GM12878 (cell line): ENCODE measurements at regions not wholly inside any gene's neighbourhood (a gene's known extent, or its start where the extent isn't known, plus 50 kb on each side); places are given as distances from the start of the nearest gene placed in this dataset.

Experiments
- ATAC-seq: fragments of 200-7000 bp; cut with Tn5 transposase; 3 replicates; pipeline ENCODE4 v1.9.1; 2020; ENCODE audit warnings: mild to moderate bottlenecking, moderate library complexity
- BruUV-seq: library from RNA; stranded (reverse); fragments of 400-500 nt; replicated peaks from 2 replicates; lab custom pipeline; 2021; lab: Mats Ljungman, UMichigan
- CTCF ChIA-PET: fragments of 300-600 bp; sonication (Branson Sonifier 250); formaldehyde crosslinking; extraction: SDS; loops from one replicate; lab custom pipeline; 2021; ENCODE audit warnings: inconsistent platforms; lab: Yijun Ruan, JAX
- POLR2A ChIA-PET: fragments of 350-600 bp; formaldehyde crosslinking; extraction: SDS; loops from one replicate; lab custom pipeline; 2021; ENCODE audit warnings: inconsistent platforms; lab: Charles Lee
- RAD21 ChIA-PET: fragments of 300-600 bp; sonication (Branson Sonifier 250); formaldehyde crosslinking; loops from one replicate; lab custom pipeline; 2023; ENCODE audit warnings: antibody characterized with exemption; ENCODE audit not compliant: unreplicated experiment; lab: Charles Lee
- SMC1A ChIA-PET: fragments of 300-600 bp; sonication (Branson Sonifier 250); formaldehyde crosslinking; loops from one replicate; lab custom pipeline; 2023; ENCODE audit not compliant: unreplicated experiment, uncharacterized antibody; lab: Charles Lee
- DNase-seq: peaks from one replicate; pipeline ENCODE4 v3.0.0-alpha.2; 2011; ENCODE audit warnings: low read depth, low spot score
- FAIRE-seq: peaks from 3 replicates; lab custom pipeline; 2011; peaks lifted over from hg19 to GRCh38; lab: Jason Lieb, UNC
- H2AFZ ChIP-seq: 2 replicates; pipeline ENCODE4 v1.6.0; 2011; ENCODE audit warnings: low read depth, low read length, control low read depth; ENCODE audit not compliant: control insufficient read depth
- H3K27ac ChIP-seq: 2 replicates; pipeline ENCODE4 v1.5.1; 2011; ENCODE audit warnings: control low read depth; ENCODE audit not compliant: control insufficient read depth, insufficient read depth
- H3K27me3 ChIP-seq, 2 experiments: replicated peaks in 1 of 2; 2 replicates each; pipeline versions ENCODE4 v1.6.0 to v1.6.1; 2011; ENCODE audit warnings: low read length in 1 of 2; ENCODE audit not compliant: control insufficient read depth in 2 of 2, insufficient read depth in 2 of 2
- H3K36me3 ChIP-seq, 2 experiments: 2 replicates each; pipeline ENCODE4 v1.5.1; 2011; ENCODE audit warnings: low read length in 1 of 2; ENCODE audit not compliant: control insufficient read depth in 2 of 2, insufficient read depth in 2 of 2
- H3K4me1 ChIP-seq: 2 replicates; pipeline ENCODE4 v1.6.1; 2011; ENCODE audit warnings: mild to moderate bottlenecking, low read length, moderate library complexity, mixed read lengths; ENCODE audit not compliant: control insufficient read depth, insufficient read depth
- H3K4me2 ChIP-seq: 2 replicates; pipeline ENCODE4 v1.6.0; 2011; ENCODE audit warnings: control low read depth; ENCODE audit not compliant: control insufficient read depth, insufficient read depth
- H3K4me3 ChIP-seq: fragments of 200-600 bp; sonication (generic); 2 replicates; pipeline ENCODE4 v1.5.1; 2016
- H3K79me2 ChIP-seq: 2 replicates; pipeline ENCODE4 v1.6.0; 2011; ENCODE audit warnings: low read length; ENCODE audit not compliant: control insufficient read depth, insufficient read depth
- H3K9ac ChIP-seq: 2 replicates; pipeline ENCODE4 v1.8.0; 2011; ENCODE audit warnings: low read length, control low read depth, mixed read lengths; ENCODE audit not compliant: control insufficient read depth, insufficient read depth
- H3K9me3 ChIP-seq: replicated peaks from 3 replicates; pipeline ENCODE4 v1.5.1; 2011; ENCODE audit warnings: mild to moderate bottlenecking, low read length; ENCODE audit not compliant: control insufficient read depth, insufficient read depth
- H4K20me1 ChIP-seq: 2 replicates; pipeline ENCODE4 v1.6.0; 2011; ENCODE audit not compliant: control insufficient read depth, insufficient read depth
- ASH2L ChIP-seq: fragments of 300-600, 200-600 bp; sonication (generic); IDR thresholded peaks from 2 replicates; pipeline ENCODE4 v1.6.1; 2017; ENCODE audit warnings: low read depth, mild to moderate bottlenecking, borderline replicate concordance
- CBFB ChIP-seq: IDR thresholded peaks from 2 replicates; pipeline ENCODE4 v1.6.1; 2016; ENCODE audit warnings: antibody characterized with exemption, low read depth
- EED ChIP-seq: sonication (generic); IDR thresholded peaks from 2 replicates; pipeline ENCODE4 v1.6.1; 2016; ENCODE audit warnings: antibody characterized with exemption, low read depth
- EGR1 ChIP-seq, 2 experiments: IDR thresholded peaks; 1 replicate in 1 of 2; 2 replicates in 1 of 2; pipeline ENCODE4 v1.6.1; 2011 to 2012; ENCODE audit warnings: low read depth in 2 of 2, low read length in 2 of 2, borderline replicate concordance in 1 of 2, mild to moderate bottlenecking in 1 of 2, moderate library complexity in 1 of 2
- ESRRA ChIP-seq: IDR thresholded peaks from 2 replicates; pipeline ENCODE4 v1.6.1; 2012; ENCODE audit warnings: mild to moderate bottlenecking, low read length, improper control_type of control experiment
- GABPA ChIP-seq: IDR thresholded peaks from 2 replicates; pipeline ENCODE4 v1.6.1; 2014; ENCODE audit warnings: antibody characterized with exemption, low read depth, mild to moderate bottlenecking, inconsistent platforms
- HDAC2 ChIP-seq: fragments of 200-600 bp; sonication (generic); IDR thresholded peaks from 2 replicates; pipeline ENCODE4 v1.6.1; 2017
- IRF4 ChIP-seq: IDR thresholded peaks from 2 replicates; pipeline ENCODE4 v1.6.1; 2011; ENCODE audit warnings: low read depth, low read length
- KAT2A ChIP-seq: conservative IDR thresholded peaks from 2 replicates; pipeline ENCODE4 v1.6.1; 2011; ENCODE audit warnings: low read depth, low read length; ENCODE audit not compliant: control insufficient read depth
- MEF2B ChIP-seq: fragments of 450-650 bp; IDR thresholded peaks from 2 replicates; pipeline ENCODE4 v1.6.1; 2018; ENCODE audit warnings: mild to moderate bottlenecking, moderate library complexity; ENCODE audit not compliant: partially characterized antibody, poor library complexity, severe bottlenecking
- MYC ChIP-seq: IDR thresholded peaks from 2 replicates; pipeline ENCODE4 v1.6.1; 2011; ENCODE audit warnings: mild to moderate bottlenecking, low read length, moderate library complexity, inconsistent platforms; ENCODE audit not compliant: insufficient read depth, insufficient replicate concordance, insufficient read length, severe bottlenecking
- PAX5 ChIP-seq: IDR thresholded peaks from 2 replicates; pipeline ENCODE4 v1.6.1; 2011; ENCODE audit warnings: low read depth, low read length, borderline replicate concordance
- STAT1 ChIP-seq: fragments of 450-650 bp; conservative IDR thresholded peaks from 2 replicates; pipeline ENCODE4 v1.6.1; 2014; ENCODE audit warnings: antibody characterized with exemption, mild to moderate bottlenecking
- SUPT20H ChIP-seq: IDR thresholded peaks from 2 replicates; pipeline ENCODE4 v1.6.1; 2011; ENCODE audit warnings: low read depth, mild to moderate bottlenecking, low read length, moderate library complexity, borderline replicate concordance; ENCODE audit not compliant: control insufficient read depth
- WRNIP1 ChIP-seq: IDR thresholded peaks from 2 replicates; pipeline ENCODE4 v1.6.1; 2011; ENCODE audit warnings: low read depth, low read length, improper control_type of control experiment, borderline replicate concordance
- ZNF274 ChIP-seq: IDR thresholded peaks from one replicate; pipeline ENCODE4 v1.8.0; 2011; ENCODE audit not compliant: insufficient read length, insufficient read depth
- WGBS: methylation state at CpG from one replicate; pipeline ENCODE4 v1.1.6; 2016; ENCODE audit warnings: low lambda C conversion rate; ENCODE audit not compliant: insufficient replicate concordance, insufficient coverage; ENCODE audit errors: missing lambda C conversion rate; 5-methylcytosine and 5-hydroxymethylcytosine counted together
- in situ Hi-C: fragments of 300-500 bp; cut with MboI; formaldehyde crosslinking; loops from 9 replicates; pipeline ENCODE4 v1.14.3; 2018; ENCODE audit warnings: mixed read lengths
- intact Hi-C: fragments of 100-400 bp; cut with micrococcal nuclease; formaldehyde crosslinking; loops from one replicate; pipeline ENCODE4 v1.14.2; 2022; ENCODE audit not compliant: unreplicated experiment
- TF ChIP-seq, protein P1 (sequence below): fragments of 450-650 bp; IDR thresholded peaks from 2 replicates; pipeline ENCODE4 v1.6.1; 2017; ENCODE audit warnings: antibody characterized with exemption, mild to moderate bottlenecking, moderate library complexity
- TF ChIP-seq, protein P2 (sequence below): IDR thresholded peaks from 2 replicates; pipeline ENCODE4 v1.6.1; 2012; ENCODE audit warnings: low read depth, low read length, improper control_type of control experiment
- TF ChIP-seq, protein P3 (sequence below): IDR thresholded peaks from 2 replicates; pipeline ENCODE4 v1.6.1; 2012; ENCODE audit warnings: low read length, inconsistent platforms

DNA sequence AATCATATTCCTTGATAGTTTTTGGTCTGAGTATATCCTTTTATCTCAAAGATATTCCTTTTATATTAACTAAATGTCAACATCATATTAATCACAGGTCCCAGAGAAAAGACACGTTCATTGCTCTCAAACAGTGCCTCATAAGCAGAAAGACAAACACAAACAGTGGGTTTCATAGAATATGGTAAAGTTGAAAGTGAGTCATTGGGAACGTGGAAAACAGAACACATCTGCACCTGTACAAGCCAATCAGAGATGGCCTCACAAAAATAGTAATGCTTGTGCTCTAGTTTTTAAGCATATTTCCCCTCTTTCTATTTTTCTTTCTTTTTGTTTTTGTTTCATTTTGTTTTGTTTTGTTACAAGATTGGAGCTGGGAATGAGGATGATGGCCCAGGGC, 328.4 kb upstream of the MAP2 start:
- in situ Hi-C loops, result no loop called here
- no peak for ATAC-seq

DNA sequence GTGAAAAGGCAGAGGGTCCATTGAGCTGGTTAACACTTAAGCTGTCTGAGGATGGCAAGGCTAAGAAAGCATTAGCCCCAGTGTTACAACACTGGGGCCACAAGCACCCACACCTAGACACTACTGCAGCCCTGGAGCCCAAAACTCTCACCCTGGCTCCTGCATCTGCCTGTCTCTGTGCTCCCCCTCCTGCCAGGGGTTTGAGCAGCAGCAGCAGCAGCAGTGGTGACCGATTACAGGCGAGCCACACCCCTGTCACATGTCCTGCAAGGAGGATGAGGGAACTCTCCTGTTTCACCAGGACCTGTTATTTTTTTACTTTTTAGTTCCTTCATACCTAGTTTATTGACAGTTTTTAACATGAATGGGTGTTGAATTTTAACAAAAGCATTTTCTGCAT, 326.7 kb upstream of the MAP2 start:
- RAD21 ChIA-PET, result no interaction called here
- H3K79me2 ChIP-seq, result no peaks in the 10 kb centered on the region
- H3K27ac ChIP-seq, result no peak overlapping the region
- intact Hi-C loops (loop anchor here (10.0 kb wide), 1 partner anchor 632 kb away; no protein-coding TSS in a partner anchor), in situ Hi-C loops (no loop called here)
- no peaks in the 10 kb centered on the region for H3K36me3 ChIP-seq
- no peaks in the 10 kb centered on the region for H4K20me1 ChIP-seq
- H3K4me3 ChIP-seq, result no peak overlapping the region
- SMC1A ChIA-PET, result no interaction called here
- no peak for ATAC-seq
- no peaks in the 10 kb centered on the region for H3K9me3 ChIP-seq
- WGBS, result 12% methylated on average over 2 of the region's 2 CpGs
- no peak overlapping the region for H3K9ac ChIP-seq
- H2AFZ ChIP-seq, result no peak overlapping the region
- no peak overlapping the region for H3K4me2 ChIP-seq
- CTCF ChIA-PET, result no interaction called here
- no TSS peak for BruUV-seq
- FAIRE-seq, result no peak
- H3K27me3 ChIP-seq, result no peaks in the 10 kb centered on the region
- DNase-seq, result no peak
- H3K4me1 ChIP-seq, result no peaks in the 10 kb centered on the region
- POLR2A ChIA-PET, result no interaction called here
- TF ChIP-seq WRNIP1 (no peak), CBFB (no peak), EGR1 (IDR thresholded peaks at IDR 0.05; ENCODE audit: borderline replicate concordance in 1 of 2, low read depth in 2 of 2, low read length in 2 of 2) (no peak), KAT2A (no peak), ESRRA (no peak), IRF4 (no peak), EED (no peak), STAT1 (no peak)
- TF ChIP-seq, protein P1, sequence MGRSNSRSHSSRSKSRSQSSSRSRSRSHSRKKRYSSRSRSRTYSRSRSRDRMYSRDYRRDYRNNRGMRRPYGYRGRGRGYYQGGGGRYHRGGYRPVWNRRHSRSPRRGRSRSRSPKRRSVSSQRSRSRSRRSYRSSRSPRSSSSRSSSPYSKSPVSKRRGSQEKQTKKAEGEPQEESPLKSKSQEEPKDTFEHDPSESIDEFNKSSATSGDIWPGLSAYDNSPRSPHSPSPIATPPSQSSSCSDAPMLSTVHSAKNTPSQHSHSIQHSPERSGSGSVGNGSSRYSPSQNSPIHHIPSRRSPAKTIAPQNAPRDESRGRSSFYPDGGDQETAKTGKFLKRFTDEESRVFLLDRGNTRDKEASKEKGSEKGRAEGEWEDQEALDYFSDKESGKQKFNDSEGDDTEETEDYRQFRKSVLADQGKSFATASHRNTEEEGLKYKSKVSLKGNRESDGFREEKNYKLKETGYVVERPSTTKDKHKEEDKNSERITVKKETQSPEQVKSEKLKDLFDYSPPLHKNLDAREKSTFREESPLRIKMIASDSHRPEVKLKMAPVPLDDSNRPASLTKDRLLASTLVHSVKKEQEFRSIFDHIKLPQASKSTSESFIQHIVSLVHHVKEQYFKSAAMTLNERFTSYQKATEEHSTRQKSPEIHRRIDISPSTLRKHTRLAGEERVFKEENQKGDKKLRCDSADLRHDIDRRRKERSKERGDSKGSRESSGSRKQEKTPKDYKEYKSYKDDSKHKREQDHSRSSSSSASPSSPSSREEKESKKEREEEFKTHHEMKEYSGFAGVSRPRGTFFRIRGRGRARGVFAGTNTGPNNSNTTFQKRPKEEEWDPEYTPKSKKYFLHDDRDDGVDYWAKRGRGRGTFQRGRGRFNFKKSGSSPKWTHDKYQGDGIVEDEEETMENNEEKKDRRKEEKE, result no peak
- TF ChIP-seq, protein P2, sequence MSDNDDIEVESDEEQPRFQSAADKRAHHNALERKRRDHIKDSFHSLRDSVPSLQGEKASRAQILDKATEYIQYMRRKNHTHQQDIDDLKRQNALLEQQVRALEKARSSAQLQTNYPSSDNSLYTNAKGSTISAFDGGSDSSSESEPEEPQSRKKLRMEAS, result no peak

More for the DNA sequence above, 328.4 kb upstream of the MAP2 start:
- no peaks in the 10 kb centered on the region for H3K27me3 ChIP-seq
- CTCF ChIA-PET, result interaction anchor here (0.7 kb wide), 1 partner anchor 491 kb away, joined by 3 read pairs; no protein-coding TSS in a partner anchor
- FAIRE-seq, result no peak
- H3K9me3 ChIP-seq, result no peaks in the 10 kb centered on the region
- 0% methylated on average over 2 of the region's 2 CpGs for WGBS
- POLR2A ChIA-PET, result no interaction called here
- H3K27ac ChIP-seq, result no peak overlapping the region
- BruUV-seq, result no TSS peak
- SMC1A ChIA-PET, result no interaction called here
- no peak overlapping the region for H3K4me2 ChIP-seq
- no peak for DNase-seq
- H2AFZ ChIP-seq, result no peak overlapping the region
- intact Hi-C loops, result loop anchor here (10.0 kb wide), 1 partner anchor 631 kb away; no protein-coding TSS in a partner anchor
- RAD21 ChIA-PET, result no interaction called here
- no peak overlapping the region for H3K9ac ChIP-seq
- TF ChIP-seq PAX5 (no peak), MEF2B (no peak), SUPT20H (no peak), ASH2L (no peak), HDAC2 (no peak), MYC (no peak), GABPA (no peak), ZNF274 (no peak)
- TF ChIP-seq, protein P3, sequence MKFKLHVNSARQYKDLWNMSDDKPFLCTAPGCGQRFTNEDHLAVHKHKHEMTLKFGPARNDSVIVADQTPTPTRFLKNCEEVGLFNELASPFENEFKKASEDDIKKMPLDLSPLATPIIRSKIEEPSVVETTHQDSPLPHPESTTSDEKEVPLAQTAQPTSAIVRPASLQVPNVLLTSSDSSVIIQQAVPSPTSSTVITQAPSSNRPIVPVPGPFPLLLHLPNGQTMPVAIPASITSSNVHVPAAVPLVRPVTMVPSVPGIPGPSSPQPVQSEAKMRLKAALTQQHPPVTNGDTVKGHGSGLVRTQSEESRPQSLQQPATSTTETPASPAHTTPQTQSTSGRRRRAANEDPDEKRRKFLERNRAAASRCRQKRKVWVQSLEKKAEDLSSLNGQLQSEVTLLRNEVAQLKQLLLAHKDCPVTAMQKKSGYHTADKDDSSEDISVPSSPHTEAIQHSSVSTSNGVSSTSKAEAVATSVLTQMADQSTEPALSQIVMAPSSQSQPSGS, result no peak
- TF ChIP-seq, all 136 proteins: peak for 0
- Histone ChIP-seq H3K36me3 (no peaks in the 10 kb centered on the region), H3K79me2 (no peaks in the 10 kb centered on the region), H4K20me1 (no peaks in the 10 kb centered on the region), H3K4me3 (no peak overlapping the region), H3K4me1 (no peaks in the 10 kb centered on the region)
